ACC112 (cell line): ENCODE measurements at regions not wholly inside any gene's neighbourhood (a gene's known extent, or its start where the extent isn't known, plus 50 kb on each side); places are given as distances from the start of the nearest gene placed in this dataset.

Source experiments
- H2AFZ ChIP-seq: fragments of 200-600 bp; sonication (generic); one replicate; pipeline ENCODE4 v1.6.0; 2017; ENCODE audit warnings: antibody characterized with exemption, low read length; ENCODE audit not compliant: unreplicated experiment
- H3K27ac ChIP-seq: fragments of 200-600 bp; sonication (generic); 2 replicates; pipeline ENCODE4 v1.5.1; 2014; ENCODE audit warnings: low read depth, mild to moderate bottlenecking, antibody characterized with exemption, low read length, moderate library complexity
- H3K27me3 ChIP-seq: fragments of 200-600 bp; sonication (generic); 2 replicates; pipeline ENCODE4 v1.6.1; 2014; ENCODE audit warnings: mild to moderate bottlenecking, antibody characterized with exemption, low read length, moderate library complexity, mixed read lengths; ENCODE audit not compliant: insufficient read depth
- H3K36me3 ChIP-seq: fragments of 200-600 bp; sonication (generic); 2 replicates; pipeline ENCODE4 v1.6.1; 2016; ENCODE audit warnings: mild to moderate bottlenecking, antibody characterized with exemption, low read length, moderate library complexity, mixed read lengths; ENCODE audit not compliant: insufficient read depth
- H3K4me1 ChIP-seq: fragments of 200-600 bp; sonication (generic); one replicate; pipeline ENCODE4 v1.6.1; 2016; ENCODE audit warnings: low read length, mixed read lengths; ENCODE audit not compliant: insufficient read depth, unreplicated experiment, control insufficient read depth
- H3K4me3 ChIP-seq: fragments of 200-600 bp; sonication (generic); 2 replicates; pipeline ENCODE4 v1.5.1; 2014; ENCODE audit warnings: mild to moderate bottlenecking, low read depth, low read length
- H3K79me2 ChIP-seq: fragments of 200-600 bp; sonication (generic); one replicate; pipeline ENCODE4 v1.6.0; 2016; ENCODE audit warnings: low read length; ENCODE audit not compliant: control insufficient read depth, unreplicated experiment, insufficient read depth

GRCh38 chr12:127550271-127550670 lies 716.7 kb upstream of the TMEM132C start:
- Histone ChIP-seq H3K27ac (no peak overlapping the region), H3K4me1 (peaks cover 16% of the 10 kb centered on the region), H2AFZ (no peak overlapping the region), H3K79me2 (no peaks in the 10 kb centered on the region), H3K36me3 (no peaks in the 10 kb centered on the region), H3K27me3 (no peaks in the 10 kb centered on the region), H3K4me3 (no peak overlapping the region)

DNA sequence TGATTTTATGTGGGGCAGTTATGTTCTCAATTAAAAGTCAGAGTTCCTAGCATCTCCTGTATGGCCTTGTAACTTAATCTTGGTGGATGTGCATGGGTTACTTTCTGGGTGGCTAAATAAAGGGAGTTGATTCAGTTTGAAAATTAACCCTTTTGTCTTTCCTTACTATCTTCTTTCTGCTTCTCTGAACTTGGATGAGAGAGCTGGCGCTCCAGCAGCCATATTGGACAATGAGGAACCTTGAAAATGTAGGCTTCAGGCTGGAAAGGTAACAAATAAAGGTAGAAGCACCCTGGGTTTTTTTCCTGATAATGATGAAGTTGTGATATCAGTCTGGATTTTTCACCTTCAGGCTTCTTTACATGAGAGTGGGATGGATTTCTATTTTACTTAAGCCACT lies 714.1 kb upstream of the TMEM132C start:
- H3K27me3 ChIP-seq = no peaks in the 10 kb centered on the region
- H3K4me3 ChIP-seq = no peak overlapping the region
- H3K27ac ChIP-seq = no peak overlapping the region
- H3K79me2 ChIP-seq = no peaks in the 10 kb centered on the region
- no peak overlapping the region for H2AFZ ChIP-seq
- H3K36me3 ChIP-seq = no peaks in the 10 kb centered on the region
- peaks cover 19% of the 10 kb centered on the region for H3K4me1 ChIP-seq

GRCh38 chr12:127555071-127555470 lies 711.9 kb upstream of the TMEM132C start:
- Histone ChIP-seq H3K79me2 (no peaks in the 10 kb centered on the region), H3K4me3 (no peak overlapping the region), H3K36me3 (no peaks in the 10 kb centered on the region), H3K4me1 (peaks cover 23% of the 10 kb centered on the region), H3K27ac (no peak overlapping the region), H3K27me3 (no peaks in the 10 kb centered on the region), H2AFZ (no peak overlapping the region)

DNA sequence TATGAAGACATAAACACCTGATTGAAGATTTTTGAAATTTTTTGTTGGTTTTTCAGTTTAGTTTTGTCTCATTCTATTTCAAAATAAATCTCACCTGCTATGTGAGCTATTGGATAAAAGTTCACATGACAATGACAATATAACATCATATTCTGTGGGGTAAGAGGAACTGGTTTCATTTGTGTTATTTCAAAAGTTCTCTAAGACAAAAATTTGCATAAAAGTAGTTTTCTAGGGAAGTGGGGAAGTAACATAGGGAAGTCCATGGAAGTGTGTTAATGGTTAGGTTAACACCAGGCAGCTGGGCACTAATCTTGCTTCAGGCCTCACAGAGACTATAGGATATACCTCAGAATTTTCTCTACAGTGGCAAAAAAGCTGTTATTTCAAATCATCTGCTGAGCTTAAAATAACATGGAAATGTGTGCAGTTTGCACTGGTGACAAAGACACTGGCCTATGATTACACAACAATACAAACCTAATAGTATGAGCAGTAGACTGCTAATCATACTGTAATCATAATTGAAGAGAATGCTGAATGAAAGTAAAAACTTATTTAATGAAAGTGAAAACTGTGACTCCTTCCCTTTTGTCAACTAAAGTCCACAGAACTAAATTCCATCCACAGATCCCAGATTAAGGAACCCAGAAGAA lies 710.6 kb upstream of the TMEM132C start:
- Histone ChIP-seq H2AFZ (no peak overlapping the region), H3K79me2 (no peaks in the 10 kb centered on the region), H3K36me3 (no peaks in the 10 kb centered on the region), H3K4me3 (no peak overlapping the region), H3K4me1 (peaks cover 18% of the 10 kb centered on the region), H3K27ac (no peak overlapping the region), H3K27me3 (no peaks in the 10 kb centered on the region)

GRCh38 chr12:127558361-127558760 lies 708.6 kb upstream of the TMEM132C start:
- H3K27me3 ChIP-seq = no peaks in the 10 kb centered on the region
- H3K27ac ChIP-seq = no peak overlapping the region
- H3K4me1 ChIP-seq = peaks cover 18% of the 10 kb centered on the region
- H3K79me2 ChIP-seq = no peaks in the 10 kb centered on the region
- H3K36me3 ChIP-seq = no peaks in the 10 kb centered on the region
- no peak overlapping the region for H3K4me3 ChIP-seq
- H2AFZ ChIP-seq = no peak overlapping the region

- Histone ChIP-seq H3K27ac (peak overlapping the region; percentile 55), H3K4me3 (no peak overlapping the region), H3K4me1 (peaks cover 18% of the 10 kb centered on the region), H3K36me3 (no peaks in the 10 kb centered on the region), H3K79me2 (no peaks in the 10 kb centered on the region), H3K27me3 (no peaks in the 10 kb centered on the region), H2AFZ (peak overlapping the region; percentile 91)
Measured at GRCh38 chr12:127559349-127560040, 707.5 kb upstream of the TMEM132C start.

DNA sequence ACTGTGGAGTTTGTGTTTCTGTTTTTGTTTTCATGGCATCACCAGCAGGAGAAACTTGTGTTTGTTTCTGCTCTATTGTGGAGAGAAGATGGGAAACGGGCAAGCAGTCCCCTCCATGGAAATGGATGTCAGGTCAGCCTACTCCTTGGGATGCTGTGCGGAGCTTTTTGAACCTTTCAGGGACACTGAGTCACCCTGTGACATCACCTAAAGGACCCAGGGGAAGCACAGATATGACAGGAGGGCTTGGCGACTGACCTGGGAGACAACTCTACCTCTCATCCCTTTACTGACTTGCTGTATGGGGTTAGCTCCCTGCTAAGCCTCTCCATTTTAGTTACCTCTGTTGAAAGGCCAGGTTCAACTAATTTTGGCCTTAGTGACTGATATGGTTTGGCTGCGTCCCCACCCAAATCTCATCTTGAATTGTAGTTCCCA lies 706.9 kb upstream of the TMEM132C start:
- H2AFZ ChIP-seq = peak overlapping the region; percentile 91

GRCh38 chr12:127562816-127563215 lies 704.2 kb upstream of the TMEM132C start:
- H3K79me2 ChIP-seq = no peaks in the 10 kb centered on the region
- H2AFZ ChIP-seq = no peak overlapping the region
- peaks cover 13% of the 10 kb centered on the region for H3K4me1 ChIP-seq
- H3K27ac ChIP-seq = no peak overlapping the region
- no peak overlapping the region for H3K4me3 ChIP-seq
- no peaks in the 10 kb centered on the region for H3K36me3 ChIP-seq
- no peaks in the 10 kb centered on the region for H3K27me3 ChIP-seq

More for the DNA sequence above, 706.9 kb upstream of the TMEM132C start:
- Histone ChIP-seq H3K27ac (peak overlapping the region; percentile 34; the same call in 1 of the 2 replicates), H3K4me3 (no peak overlapping the region), H3K79me2 (no peaks in the 10 kb centered on the region), H3K27me3 (no peaks in the 10 kb centered on the region), H3K36me3 (no peaks in the 10 kb centered on the region), H3K4me1 (peaks cover 18% of the 10 kb centered on the region)

GRCh38 chr12:127565241-127565640 lies 701.7 kb upstream of the TMEM132C start:
- Histone ChIP-seq H3K27me3 (no peaks in the 10 kb centered on the region), H3K27ac (no peak overlapping the region), H3K4me3 (no peak overlapping the region), H2AFZ (no peak overlapping the region), H3K4me1 (peaks cover under 1% of the 10 kb centered on the region), H3K36me3 (no peaks in the 10 kb centered on the region), H3K79me2 (no peaks in the 10 kb centered on the region)

DNA sequence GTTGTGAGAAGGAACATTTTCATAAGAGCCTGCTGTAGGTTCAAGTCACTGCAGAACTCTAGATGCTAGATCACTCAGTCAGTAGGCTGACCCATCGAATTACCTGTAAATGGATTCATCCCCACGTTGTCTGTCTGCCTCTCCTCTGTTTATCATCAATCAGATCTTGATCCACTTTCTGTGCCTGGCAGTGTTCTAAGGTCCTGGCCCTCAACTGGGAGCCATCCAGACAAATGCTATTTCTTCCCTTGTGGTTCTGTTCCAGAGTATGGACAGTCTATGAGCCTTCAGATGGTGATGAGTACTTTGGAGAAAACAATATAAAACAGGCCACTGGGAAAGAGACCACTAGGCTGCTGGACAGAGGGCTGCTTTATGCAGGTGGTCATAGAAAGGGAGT lies 699.4 kb upstream of the TMEM132C start:
- Histone ChIP-seq H2AFZ (no peak overlapping the region), H3K4me3 (no peak overlapping the region), H3K27me3 (no peaks in the 10 kb centered on the region), H3K27ac (no peak overlapping the region), H3K79me2 (no peaks in the 10 kb centered on the region), H3K36me3 (no peaks in the 10 kb centered on the region), H3K4me1 (no peaks in the 10 kb centered on the region)

- H3K4me1 ChIP-seq = no peaks in the 10 kb centered on the region
- no peak overlapping the region for H2AFZ ChIP-seq
- no peaks in the 10 kb centered on the region for H3K36me3 ChIP-seq
- no peak overlapping the region for H3K4me3 ChIP-seq
- peaks cover 6% of the 10 kb centered on the region; the same call in 1 of the 2 replicates for H3K27me3 ChIP-seq
- no peak overlapping the region for H3K27ac ChIP-seq
- H3K79me2 ChIP-seq = no peaks in the 10 kb centered on the region
Measured at GRCh38 chr12:127570387-127570786, 696.6 kb upstream of the TMEM132C start.
